ENCODE measurements at regions not wholly inside any gene's neighbourhood (a gene's known extent, or its start where the extent isn't known, plus 50 kb on each side); places are given as distances from the start of the nearest gene placed in this dataset.

DNA sequence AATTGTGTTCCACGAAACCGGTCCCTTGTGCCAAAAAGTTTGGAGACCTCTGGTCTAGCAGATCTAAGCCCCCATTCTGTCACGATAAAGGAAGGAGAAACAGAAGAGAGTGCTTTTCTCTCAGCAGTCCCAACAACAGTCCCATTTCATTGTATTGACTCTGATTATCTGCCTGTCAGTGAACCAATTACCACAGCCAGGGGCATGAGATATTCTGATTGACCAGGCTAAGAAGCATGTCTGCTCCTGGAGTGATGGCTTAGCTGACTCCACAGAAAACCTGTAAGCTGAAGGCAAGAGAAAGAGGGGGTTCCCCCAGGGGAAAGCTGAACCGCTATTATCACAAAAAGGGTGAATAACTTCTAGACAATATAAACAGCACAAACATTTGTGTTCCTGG is 765.4 kb downstream of the SORCS1 start:
- TF ChIP-seq CTCF (IDR thresholded peaks at IDR 0.05 in 8 of 11, conservative IDR thresholded peaks at IDR 0.05 in 3 of 11) (no peak), POLR2A (IDR thresholded peaks at IDR 0.05) (no peak)

All from spleen (tissue), 7 donors.